ENCODE measurements at regions not wholly inside any gene's neighbourhood (a gene's known extent, or its start where the extent isn't known, plus 50 kb on each side); places are given as distances from the start of the nearest gene placed in this dataset.

GRCh38 chr5:7018601-7019000 is 305.4 kb downstream of the TENT4A start:
- Histone ChIP-seq H3K9me3 (ENCODE audit: control insufficient read depth, insufficient read depth, low read length) (peaks cover 27% of the 10 kb centered on the region), H3K4me1 (ENCODE audit: control insufficient read depth, insufficient read depth, low read length) (no peaks in the 10 kb centered on the region), H3K36me3 (ENCODE audit: control insufficient read depth, insufficient read depth, low read length) (no peaks in the 10 kb centered on the region), H3K4me3 (ENCODE audit: low read length) (no peak overlapping the region), H3K27me3 (ENCODE audit: control insufficient read depth, insufficient read depth, low read length) (no peaks in the 10 kb centered on the region), H3K27ac (ENCODE audit: low read length) (no peak overlapping the region)
- Mint-ChIP-seq H3K9me3 (peaks cover 16% of the 10 kb centered on the region in 2 donors), H3K27me3 (ENCODE audit: low read depth in 2 of 2) (no peaks in the 10 kb centered on the region), H3K4me3 (no peak overlapping the region), H3K36me3 (peaks cover 15% of the 10 kb centered on the region), H3K4me1 (no peaks in the 10 kb centered on the region), H3K27ac (no peak overlapping the region)
- intact Hi-C loops (cut with micrococcal nuclease), result no loop called here
- TF ChIP-seq CTCF (IDR thresholded peaks at IDR 0.05), result no peak
- ATAC-seq, result no peak
- no peak for DNase-seq

DNA sequence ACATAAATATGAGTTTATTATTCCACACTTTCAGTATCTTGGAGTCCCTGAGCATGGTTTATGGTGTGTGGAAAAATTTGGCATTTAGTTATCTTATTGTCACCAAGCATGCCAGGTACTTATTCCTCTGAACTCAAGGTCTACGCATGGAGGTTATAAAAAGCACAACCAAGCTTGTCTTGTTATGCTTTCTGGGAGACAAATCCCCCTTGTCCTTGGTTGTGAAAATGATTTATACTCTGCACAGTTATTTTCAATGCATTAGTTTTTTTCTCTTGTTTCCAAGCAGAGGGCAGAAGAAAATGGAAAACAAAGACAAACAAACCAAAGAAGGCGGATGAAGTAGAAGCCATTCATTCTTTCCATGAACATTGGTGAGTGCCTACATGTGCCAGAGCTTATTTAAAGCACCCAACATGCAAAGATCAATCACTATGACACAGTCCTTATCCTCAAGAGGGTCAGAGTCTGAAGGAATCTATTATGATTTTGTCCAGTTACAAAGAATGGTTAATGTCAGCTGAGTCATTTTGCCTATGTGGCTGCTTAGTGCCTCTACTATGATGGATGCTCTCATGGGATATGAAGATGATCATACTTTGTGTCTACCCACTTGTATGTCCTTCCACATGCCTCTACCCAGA is 323.1 kb downstream of the TENT4A start:
- no peak overlapping the region for H3K4me3 ChIP-seq (ENCODE audit: low read length)
- no peak for TF ChIP-seq CTCF (IDR thresholded peaks at IDR 0.05)
- H3K9me3 ChIP-seq (ENCODE audit: control insufficient read depth, insufficient read depth, low read length), result no peaks in the 10 kb centered on the region
- no peak for DNase-seq
- no peak overlapping the region for H3K27ac ChIP-seq (ENCODE audit: low read length)
- no peak overlapping the region for H3K4me3 Mint-ChIP-seq
- WGBS (ENCODE audit: insufficient coverage), result 82% methylated on average over 2 of the region's 2 CpGs
- no peak overlapping the region for H3K27ac Mint-ChIP-seq
- no peaks in the 10 kb centered on the region for H3K36me3 ChIP-seq (ENCODE audit: control insufficient read depth, insufficient read depth, low read length)
- no peaks in the 10 kb centered on the region for H3K36me3 Mint-ChIP-seq
- no peaks in the 10 kb centered on the region for H3K4me1 Mint-ChIP-seq
- H3K9me3 Mint-ChIP-seq, result peaks cover 8 to 10% of the 10 kb centered on the region in 2 donors
- no peaks in the 10 kb centered on the region for H3K4me1 ChIP-seq (ENCODE audit: control insufficient read depth, insufficient read depth, low read length)
- no peaks in the 10 kb centered on the region for H3K27me3 ChIP-seq (ENCODE audit: control insufficient read depth, insufficient read depth, low read length)
- no peak for ATAC-seq
- intact Hi-C loops (cut with micrococcal nuclease), result no loop called here
- no peaks in the 10 kb centered on the region for H3K27me3 Mint-ChIP-seq (ENCODE audit: low read depth in 2 of 2)

GRCh38 chr5:7039074-7039473 is 325.8 kb downstream of the TENT4A start:
- Histone ChIP-seq H3K9me3 (ENCODE audit: control insufficient read depth, insufficient read depth, low read length) (no peaks in the 10 kb centered on the region), H3K4me1 (ENCODE audit: control insufficient read depth, insufficient read depth, low read length) (no peaks in the 10 kb centered on the region), H3K27me3 (ENCODE audit: control insufficient read depth, insufficient read depth, low read length) (no peaks in the 10 kb centered on the region), H3K36me3 (ENCODE audit: control insufficient read depth, insufficient read depth, low read length) (no peaks in the 10 kb centered on the region), H3K4me3 (ENCODE audit: low read length) (no peak overlapping the region), H3K27ac (ENCODE audit: low read length) (no peak overlapping the region)
- WGBS (ENCODE audit: insufficient coverage), result 83% methylated on average over 4 of the region's 4 CpGs
- Mint-ChIP-seq H3K27me3 (ENCODE audit: low read depth in 2 of 2) (no peaks in the 10 kb centered on the region), H3K9me3 (peaks cover 9 to 11% of the 10 kb centered on the region in 2 donors), H3K4me1 (no peaks in the 10 kb centered on the region), H3K36me3 (no peaks in the 10 kb centered on the region), H3K27ac (no peak overlapping the region), H3K4me3 (no peak overlapping the region)
- TF ChIP-seq CTCF (IDR thresholded peaks at IDR 0.05), result no peak
- DNase-seq (no peak), ATAC-seq (no peak)
- intact Hi-C loops (cut with micrococcal nuclease), result no loop called here

DNA sequence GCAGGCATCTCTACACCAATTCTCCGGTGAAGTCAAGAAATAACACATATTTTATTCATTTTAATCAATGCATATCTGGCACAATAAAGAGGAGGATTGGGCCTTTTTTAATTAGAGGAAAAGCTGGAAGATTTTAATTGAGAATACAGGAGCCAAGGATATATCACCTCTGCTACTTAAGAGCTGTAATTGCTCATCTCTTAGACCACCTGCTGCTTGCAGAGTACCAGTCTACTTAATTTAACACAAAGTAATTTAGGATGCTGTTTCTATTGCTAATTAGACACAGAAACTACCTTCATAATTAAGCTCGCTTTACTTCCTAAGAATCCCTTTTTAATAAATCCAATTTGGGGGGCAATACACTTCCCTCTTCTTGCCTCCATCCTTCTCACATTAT is 326.9 kb downstream of the TENT4A start:
- Mint-ChIP-seq H3K4me3 (no peak overlapping the region), H3K4me1 (no peaks in the 10 kb centered on the region), H3K9me3 (peaks cover 6 to 9% of the 10 kb centered on the region in 2 donors), H3K36me3 (no peaks in the 10 kb centered on the region), H3K27me3 (ENCODE audit: low read depth in 2 of 2) (no peaks in the 10 kb centered on the region), H3K27ac (no peak overlapping the region)
- no peak for TF ChIP-seq CTCF (IDR thresholded peaks at IDR 0.05)
- Histone ChIP-seq H3K27ac (ENCODE audit: low read length) (no peak overlapping the region), H3K4me1 (ENCODE audit: control insufficient read depth, insufficient read depth, low read length) (no peaks in the 10 kb centered on the region), H3K27me3 (ENCODE audit: control insufficient read depth, insufficient read depth, low read length) (no peaks in the 10 kb centered on the region), H3K36me3 (ENCODE audit: control insufficient read depth, insufficient read depth, low read length) (no peaks in the 10 kb centered on the region), H3K9me3 (ENCODE audit: control insufficient read depth, insufficient read depth, low read length) (no peaks in the 10 kb centered on the region), H3K4me3 (ENCODE audit: low read length) (no peak overlapping the region)
- DNase-seq (no peak), ATAC-seq (no peak)
- intact Hi-C loops (cut with micrococcal nuclease), result no loop called here
- 94% methylated on average over 1 of the region's 2 CpGs for WGBS (ENCODE audit: insufficient coverage)
